ENCODE measurements at regions not wholly inside any gene's neighbourhood (a gene's known extent, or its start where the extent isn't known, plus 50 kb on each side); places are given as distances from the start of the nearest gene placed in this dataset.

GRCh38 chr11:92804388-92804966, 165.0 kb upstream of the MTNR1B start:
- TF ChIP-seq POLR2AphosphoS5 (IDR thresholded peaks at IDR 0.05; ENCODE audit: borderline replicate concordance, low read depth, low read length) = no peak
- no peak for TF ChIP-seq EZH2 (IDR thresholded peaks at IDR 0.05)
- no peak for TF ChIP-seq FOXP2 (optimal IDR thresholded peaks at IDR 0.05; ENCODE audit: control extremely low read depth, extremely low read length, insufficient read depth)

Data from SK-N-MC (cell line).